Midbrain (tissue), 1 donor: ENCODE measurements at regions not wholly inside any gene's neighbourhood (a gene's known extent, or its start where the extent isn't known, plus 50 kb on each side); places are given as distances from the start of the nearest gene placed in this dataset.
"Not testable (repeated sequence)": the region's sequence is repeated elsewhere in the genome, so short reads cannot be mapped to it uniquely, and the experiment has no call there.

Experiments used
- DNase-seq: peaks from one replicate; lab custom pipeline; 2025; lab: John Stamatoyannopoulos, UW

- no peak for DNase-seq
Observed at GRCh38 chr9:7479300-7479699, 320.3 kb downstream of the DMAC1 start.

GRCh38 chr9:7478646-7479045 lies 320.9 kb downstream of the DMAC1 start:
- DNase-seq, result no peak

- DNase-seq, result no peak
Observed at GRCh38 chr9:7467186-7467585, 332.4 kb downstream of the DMAC1 start.

- no peak for DNase-seq
Observed at GRCh38 chr9:7461791-7462190, 337.8 kb downstream of the DMAC1 start.

GRCh38 chr9:7456793-7457530 lies 342.6 kb downstream of the DMAC1 start:
- DNase-seq, result no peak

GRCh38 chr9:7456377-7456776 lies 343.2 kb downstream of the DMAC1 start:
- no peak for DNase-seq

- DNase-seq, result no peak
Observed at GRCh38 chr9:7454624-7455023, 345.0 kb downstream of the DMAC1 start.

GRCh38 chr9:7452378-7452777 lies 347.2 kb downstream of the DMAC1 start:
- no peak for DNase-seq

GRCh38 chr9:7451062-7451461 lies 348.5 kb downstream of the DMAC1 start:
- DNase-seq, result no peak

GRCh38 chr9:7443541-7443940 lies 356.0 kb downstream of the DMAC1 start:
- DNase-seq, result no peak

- no peak for DNase-seq
Observed at GRCh38 chr9:7439355-7439995, 360.1 kb downstream of the DMAC1 start.

GRCh38 chr9:7436754-7437153 lies 362.8 kb downstream of the DMAC1 start:
- no peak for DNase-seq

- no peak for DNase-seq
Observed at GRCh38 chr9:7433508-7434292, 365.9 kb downstream of the DMAC1 start.

GRCh38 chr9:7432989-7433388 lies 366.6 kb downstream of the DMAC1 start:
- no peak for DNase-seq

GRCh38 chr9:7417397-7417796 lies 382.2 kb downstream of the DMAC1 start:
- not testable (repeated sequence) for DNase-seq

GRCh38 chr9:7415836-7416235 lies 383.7 kb downstream of the DMAC1 start:
- no peak for DNase-seq

GRCh38 chr9:7408845-7409244 lies 390.7 kb downstream of the DMAC1 start:
- DNase-seq, result no peak

- DNase-seq, result no peak
Observed at GRCh38 chr9:7407246-7407645, 392.3 kb downstream of the DMAC1 start.

- DNase-seq, result no peak
Observed at GRCh38 chr9:7405924-7406604, 393.5 kb downstream of the DMAC1 start.

GRCh38 chr9:7403839-7404487 lies 395.6 kb downstream of the DMAC1 start:
- no peak for DNase-seq

- DNase-seq, result no peak
Observed at GRCh38 chr9:7403028-7403389, 396.6 kb downstream of the DMAC1 start.
